Right lobe of liver (tissue), 6 donors: ENCODE measurements at regions not wholly inside any gene's neighbourhood (a gene's known extent, or its start where the extent isn't known, plus 50 kb on each side); places are given as distances from the start of the nearest gene placed in this dataset.
A peak's percentile ranks its signal among the peaks of the same experiment; 100 is the strongest.

Experiments used
- ATAC-seq, 4 donors: fragments of 200-7000 bp; cut with Tn5 transposase; one replicate each; pipeline ENCODE4 v1.9.1; 2020; ENCODE audit warnings: mild to moderate bottlenecking in 4 of 4, moderate library complexity in 4 of 4
- DNase-seq, 3 donors: peaks; one replicate each; pipeline ENCODE4 v3.0.0-alpha.2; 2020
- H3K27ac ChIP-seq, 3 donors: fragments of 200-600 bp; one replicate each; pipeline ENCODE4 v1.8.0; 2022
- H3K27me3 ChIP-seq, 2 donors: fragments of 200-600 bp; one replicate each; pipeline ENCODE4 v1.8.0; 2022
- H3K36me3 ChIP-seq, 4 donors: fragments of 200-600 bp; sonication (generic) in 1 of 4; one replicate each; pipeline versions ENCODE4 v1.5.1 to v1.8.0; 2017 to 2022; ENCODE audit warnings: control low read depth in 1 of 4
- H3K4me1 ChIP-seq, 4 donors: fragments of 200-600 bp; sonication (generic) in 1 of 4; one replicate each; pipeline versions ENCODE4 v1.5.1 to v1.8.0; 2017 to 2022; ENCODE audit warnings: control low read depth in 1 of 4
- H3K4me3 ChIP-seq, 3 donors: fragments of 200-600 bp; one replicate each; pipeline ENCODE4 v1.8.0; 2022
- H3K9me3 ChIP-seq, 4 donors: fragments of 200-600 bp; sonication (generic) in 1 of 4; one replicate each; pipeline versions ENCODE4 v1.5.1 to v1.8.0; 2017 to 2022; ENCODE audit warnings: control low read depth in 1 of 4
- POLR2A ChIP-seq: fragments of 450-650 bp; IDR thresholded peaks from one replicate; pipeline ENCODE4 v1.6.1; 2017; ENCODE audit warnings: antibody characterized with exemption, mild to moderate bottlenecking
- WGBS: methylation state at CpG from one replicate; pipeline ENCODE4 v1.1.6; 2018; ENCODE audit warnings: low coverage, low lambda C conversion rate; ENCODE audit not compliant: insufficient coverage; ENCODE audit errors: missing lambda C conversion rate; 5-methylcytosine and 5-hydroxymethylcytosine counted together
- intact Hi-C, 2 donors: fragments of 100-400 bp; cut with DNase I; formaldehyde crosslinking; loops; one replicate each; pipeline versions ENCODE4 v1.11.2 to v1.14.1; 2022
- TF ChIP-seq, protein P1 (sequence below), 4 donors: fragments of 200-600 bp in 3 of 4; fragments of 450-650 bp in 1 of 4; IDR thresholded peaks; one replicate each; pipeline versions ENCODE4 v1.5.1 to v1.8.0; 2016 to 2022; ENCODE audit warnings: antibody characterized with exemption in 4 of 4, mild to moderate bottlenecking in 2 of 4
- donor health status: DM: no; HTN: yes; CAD: no.
- donor health status: DM: no; HTN: no; CAD: no.
- donor health status: DM: no; HTN: no; CAD: no.
- donor health status: DM: no; HTN: yes; CAD: no.
- donor health status: DM: no; HTN: yes; CAD: no.

DNA sequence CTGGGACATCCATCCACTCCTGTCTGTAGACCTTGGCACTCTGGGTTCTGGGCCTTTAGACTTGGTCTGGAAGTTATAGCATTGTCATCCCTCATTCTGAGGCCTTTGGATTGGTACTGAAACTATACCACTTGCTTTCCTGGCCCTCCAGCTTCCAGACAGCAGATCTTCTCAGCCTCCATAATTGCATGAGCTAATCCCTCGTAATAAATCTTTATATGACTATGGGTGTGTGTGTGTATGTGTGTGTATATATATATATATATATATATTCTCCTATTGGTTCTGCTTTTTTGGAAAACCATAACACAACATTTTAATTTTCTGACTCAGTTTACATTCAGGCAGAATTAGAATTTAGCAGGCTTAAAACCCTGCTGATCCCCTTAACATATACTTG, 180.5 kb downstream of the ENC1 start:
- Histone ChIP-seq H3K4me3 (no peak overlapping the region), H3K36me3 (no peaks in the 10 kb centered on the region), H3K9me3 (no peaks in the 10 kb centered on the region), H3K4me1 (no peaks in the 10 kb centered on the region), H3K27ac (no peak overlapping the region), H3K27me3 (no peaks in the 10 kb centered on the region)
- intact Hi-C loops: no loop called here
- no peak for ATAC-seq
- no peak for DNase-seq
- 100% methylated on average over 1 of the region's 1 CpG for WGBS
- TF ChIP-seq, protein P1, sequence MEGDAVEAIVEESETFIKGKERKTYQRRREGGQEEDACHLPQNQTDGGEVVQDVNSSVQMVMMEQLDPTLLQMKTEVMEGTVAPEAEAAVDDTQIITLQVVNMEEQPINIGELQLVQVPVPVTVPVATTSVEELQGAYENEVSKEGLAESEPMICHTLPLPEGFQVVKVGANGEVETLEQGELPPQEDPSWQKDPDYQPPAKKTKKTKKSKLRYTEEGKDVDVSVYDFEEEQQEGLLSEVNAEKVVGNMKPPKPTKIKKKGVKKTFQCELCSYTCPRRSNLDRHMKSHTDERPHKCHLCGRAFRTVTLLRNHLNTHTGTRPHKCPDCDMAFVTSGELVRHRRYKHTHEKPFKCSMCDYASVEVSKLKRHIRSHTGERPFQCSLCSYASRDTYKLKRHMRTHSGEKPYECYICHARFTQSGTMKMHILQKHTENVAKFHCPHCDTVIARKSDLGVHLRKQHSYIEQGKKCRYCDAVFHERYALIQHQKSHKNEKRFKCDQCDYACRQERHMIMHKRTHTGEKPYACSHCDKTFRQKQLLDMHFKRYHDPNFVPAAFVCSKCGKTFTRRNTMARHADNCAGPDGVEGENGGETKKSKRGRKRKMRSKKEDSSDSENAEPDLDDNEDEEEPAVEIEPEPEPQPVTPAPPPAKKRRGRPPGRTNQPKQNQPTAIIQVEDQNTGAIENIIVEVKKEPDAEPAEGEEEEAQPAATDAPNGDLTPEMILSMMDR (IDR thresholded peaks at IDR 0.05): no peak
- no peak for TF ChIP-seq POLR2A

DNA sequence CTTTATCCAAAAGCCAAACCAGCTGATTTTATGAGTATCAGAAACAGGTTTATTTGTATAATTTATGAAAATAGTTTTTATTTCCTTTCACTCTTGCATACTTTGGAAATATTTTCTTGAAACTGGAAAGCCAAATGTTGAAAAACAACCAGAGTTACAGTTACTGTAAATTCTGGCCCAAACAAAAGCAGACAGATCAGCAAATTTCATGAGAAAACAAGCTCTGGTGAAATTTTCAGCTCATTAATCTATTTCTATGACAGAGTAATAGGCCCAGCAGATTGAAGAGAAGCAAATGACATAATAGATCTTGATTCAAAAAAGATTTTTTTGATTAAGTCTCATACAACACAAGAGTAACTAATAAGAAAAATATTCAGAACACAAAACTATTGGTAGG, 182.7 kb downstream of the ENC1 start:
- TF ChIP-seq, protein P1 (IDR thresholded peaks at IDR 0.05): no peak
- no peak for TF ChIP-seq POLR2A
- H3K27me3 ChIP-seq: no peaks in the 10 kb centered on the region
- H3K4me3 ChIP-seq: no peak overlapping the region
- H3K27ac ChIP-seq: no peak overlapping the region
- no peaks in the 10 kb centered on the region for H3K36me3 ChIP-seq
- ATAC-seq (no peak), DNase-seq (no peak)
- no peaks in the 10 kb centered on the region for H3K9me3 ChIP-seq
- intact Hi-C loops: no loop called here
- H3K4me1 ChIP-seq: no peaks in the 10 kb centered on the region

DNA sequence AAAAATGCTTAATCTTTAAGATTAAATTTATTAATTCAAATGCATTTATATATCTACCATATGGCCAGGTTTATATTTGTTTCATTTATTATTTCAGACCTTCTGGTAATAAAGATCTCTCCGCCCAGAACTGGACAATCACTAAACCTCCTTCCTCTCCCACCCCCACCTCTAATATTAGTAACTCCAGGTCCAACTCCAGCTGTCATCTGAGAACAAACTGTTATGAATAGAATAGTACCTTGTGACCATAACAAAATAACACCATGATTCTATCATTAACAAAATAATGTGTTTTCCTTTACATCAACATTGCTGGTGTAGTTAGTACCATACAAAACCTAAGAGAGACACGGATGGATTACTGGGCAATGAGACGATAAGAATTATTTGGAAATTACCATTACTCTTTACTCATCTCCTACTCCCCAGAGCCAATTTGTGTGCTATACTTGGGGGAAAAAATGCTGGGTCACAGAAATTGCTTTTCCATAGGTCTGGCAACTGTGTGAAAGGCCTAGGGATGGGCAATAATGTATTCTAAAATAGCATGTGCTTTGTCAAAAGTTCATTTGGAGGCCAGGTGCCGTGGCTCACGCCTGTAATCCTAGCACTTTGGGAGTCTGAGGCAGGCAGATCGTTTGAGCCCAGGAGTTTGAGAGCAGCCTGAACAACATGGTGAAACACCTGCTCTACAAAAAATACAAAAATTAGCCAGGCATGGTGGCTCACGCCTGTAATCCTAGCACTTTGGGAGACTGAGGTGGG, 186.1 kb downstream of the ENC1 start:
- 81% methylated on average over 6 of the region's 7 CpGs for WGBS

DNA sequence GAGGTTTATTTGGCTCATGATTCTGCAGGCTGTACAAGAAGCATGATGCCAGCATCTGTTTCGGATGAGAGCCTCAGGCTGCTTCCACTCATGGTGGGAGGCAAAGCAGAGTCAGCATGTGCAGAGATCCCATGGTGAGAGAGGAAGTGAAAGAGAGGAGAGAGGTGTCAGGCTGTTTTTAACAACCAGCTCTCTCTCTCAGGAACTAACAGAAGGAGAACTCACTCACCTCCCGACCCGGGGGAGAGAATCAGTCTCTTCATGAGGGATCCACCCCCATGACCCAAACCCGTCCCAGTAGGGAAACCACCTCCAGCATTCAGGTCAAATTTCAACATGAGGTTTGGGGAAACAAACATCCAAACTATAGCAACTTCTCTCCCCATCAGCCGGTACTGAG, 187.7 kb downstream of the ENC1 start:
- TF ChIP-seq, protein P1 (IDR thresholded peaks at IDR 0.05): no peak
- no peak for TF ChIP-seq POLR2A
- Histone ChIP-seq H3K27ac (no peak overlapping the region), H3K36me3 (no peaks in the 10 kb centered on the region), H3K9me3 (no peaks in the 10 kb centered on the region), H3K27me3 (no peaks in the 10 kb centered on the region), H3K4me3 (no peak overlapping the region), H3K4me1 (no peaks in the 10 kb centered on the region)
- DNase-seq: no peak
- intact Hi-C loops: no loop called here
- peak in 1 of 4 donors; percentile 45 for ATAC-seq
- 44% methylated on average over 4 of the region's 5 CpGs for WGBS

More for the DNA sequence above, 186.1 kb downstream of the ENC1 start:
- H3K27me3 ChIP-seq: no peaks in the 10 kb centered on the region
- H3K4me3 ChIP-seq: no peak overlapping the region
- intact Hi-C loops: no loop called here
- ATAC-seq (no peak), DNase-seq (no peak)
- H3K9me3 ChIP-seq: no peaks in the 10 kb centered on the region
- H3K36me3 ChIP-seq: no peaks in the 10 kb centered on the region
- TF ChIP-seq POLR2A: no peak
- TF ChIP-seq, protein P1 (IDR thresholded peaks at IDR 0.05): no peak
- no peaks in the 10 kb centered on the region for H3K4me1 ChIP-seq
- H3K27ac ChIP-seq: no peak overlapping the region
